HepG2 (cell line): ENCODE measurements at regions not wholly inside any gene's neighbourhood (a gene's known extent, or its start where the extent isn't known, plus 50 kb on each side); places are given as distances from the start of the nearest gene placed in this dataset.

Experiments
- ATF1 ChIP-seq: IDR thresholded peaks from 2 replicates; pipeline ENCODE4 v1.6.1; 2016; ENCODE audit warnings: mild to moderate bottlenecking, control low read depth
- ETS1 ChIP-seq: sonication (generic); formaldehyde crosslinking; IDR thresholded peaks from 2 replicates; pipeline ENCODE4 v1.4.0; 2020; ENCODE audit warnings: missing genetic modification reagents
- IRF2 ChIP-seq: IDR thresholded peaks from 2 replicates; pipeline ENCODE4 v1.6.1; 2018; ENCODE audit warnings: missing genetic modification reagents, missing compliant biosample characterization
- KDM5A ChIP-seq: fragments of 200-600 bp; sonication (generic); IDR thresholded peaks from 2 replicates; pipeline ENCODE4 v1.7.0; 2018; ENCODE audit warnings: antibody characterized with exemption, mild to moderate bottlenecking, low read length, borderline replicate concordance
- SALL1 ChIP-seq: sonication (generic); formaldehyde crosslinking; IDR thresholded peaks from 2 replicates; pipeline ENCODE4 v1.8.0; 2022; ENCODE audit warnings: mild to moderate bottlenecking, missing genetic modification reagents
- TMF1 ChIP-seq: sonication (generic); formaldehyde crosslinking; IDR thresholded peaks from 2 replicates; pipeline ENCODE4 v1.8.1; 2022; ENCODE audit warnings: low read depth, missing genetic modification reagents
- TRIM24 ChIP-seq: sonication (generic); formaldehyde crosslinking; IDR thresholded peaks from 2 replicates; pipeline ENCODE4 v1.8.0; 2022; ENCODE audit warnings: mild to moderate bottlenecking, missing genetic modification reagents
- ZMAT5 ChIP-seq: sonication (generic); formaldehyde crosslinking; IDR thresholded peaks from 2 replicates; pipeline ENCODE4 v1.5.0; 2020; ENCODE audit warnings: mild to moderate bottlenecking, low read depth, missing genetic modification reagents, borderline replicate concordance
- ZNF180 ChIP-seq: sonication (generic); formaldehyde crosslinking; IDR thresholded peaks from 2 replicates; pipeline ENCODE4 v1.4.0; 2020; ENCODE audit warnings: low read depth, missing genetic modification reagents, borderline replicate concordance
- ZNF30 ChIP-seq: sonication (generic); formaldehyde crosslinking; IDR thresholded peaks from 2 replicates; pipeline ENCODE4 v1.5.0; 2020; ENCODE audit warnings: mild to moderate bottlenecking, missing genetic modification reagents
- ZNF317 ChIP-seq: sonication (generic); formaldehyde crosslinking; IDR thresholded peaks from 2 replicates; pipeline ENCODE4 v1.5.0; 2020; ENCODE audit warnings: mild to moderate bottlenecking, missing genetic modification reagents
- ZNF331 ChIP-seq: sonication (generic); formaldehyde crosslinking; IDR thresholded peaks from 2 replicates; pipeline ENCODE4 v1.4.0; 2020; ENCODE audit warnings: missing genetic modification reagents
- ZNF460 ChIP-seq: sonication (generic); formaldehyde crosslinking; IDR thresholded peaks from 2 replicates; pipeline ENCODE4 v1.5.1; 2020; ENCODE audit warnings: missing genetic modification reagents, mild to moderate bottlenecking, borderline replicate concordance
- ZNF510 ChIP-seq: sonication (generic); formaldehyde crosslinking; IDR thresholded peaks from 2 replicates; pipeline ENCODE4 v1.4.0; 2020; ENCODE audit warnings: low read depth, mild to moderate bottlenecking, missing genetic modification reagents
- ZNF546 ChIP-seq: sonication (generic); formaldehyde crosslinking; conservative IDR thresholded peaks from 2 replicates; pipeline ENCODE4 v1.8.1; 2023; ENCODE audit warnings: mild to moderate bottlenecking, missing genetic modification reagents
- ZNF572 ChIP-seq: sonication (generic); formaldehyde crosslinking; IDR thresholded peaks from 2 replicates; pipeline ENCODE4 v1.5.1; 2020; ENCODE audit warnings: mild to moderate bottlenecking, missing genetic modification reagents
- ZNF775 ChIP-seq: sonication (generic); formaldehyde crosslinking; IDR thresholded peaks from 2 replicates; pipeline ENCODE4 v1.4.0; 2020; ENCODE audit warnings: missing genetic modification reagents, mild to moderate bottlenecking, moderate library complexity, borderline replicate concordance
- ZNF777 ChIP-seq: sonication (generic); formaldehyde crosslinking; IDR thresholded peaks from 2 replicates; pipeline ENCODE4 v1.4.0; 2020; ENCODE audit warnings: missing genetic modification reagents
- TF ChIP-seq, protein P1 (sequence below): sonication (generic); formaldehyde crosslinking; IDR thresholded peaks from 2 replicates; pipeline ENCODE4 v1.4.0; 2020; ENCODE audit warnings: missing genetic modification reagents
- TF ChIP-seq, protein P2 (sequence below): sonication (generic); formaldehyde crosslinking; IDR thresholded peaks from 2 replicates; pipeline ENCODE4 v1.5.1; 2020; ENCODE audit warnings: mild to moderate bottlenecking, missing genetic modification reagents, borderline replicate concordance

DNA sequence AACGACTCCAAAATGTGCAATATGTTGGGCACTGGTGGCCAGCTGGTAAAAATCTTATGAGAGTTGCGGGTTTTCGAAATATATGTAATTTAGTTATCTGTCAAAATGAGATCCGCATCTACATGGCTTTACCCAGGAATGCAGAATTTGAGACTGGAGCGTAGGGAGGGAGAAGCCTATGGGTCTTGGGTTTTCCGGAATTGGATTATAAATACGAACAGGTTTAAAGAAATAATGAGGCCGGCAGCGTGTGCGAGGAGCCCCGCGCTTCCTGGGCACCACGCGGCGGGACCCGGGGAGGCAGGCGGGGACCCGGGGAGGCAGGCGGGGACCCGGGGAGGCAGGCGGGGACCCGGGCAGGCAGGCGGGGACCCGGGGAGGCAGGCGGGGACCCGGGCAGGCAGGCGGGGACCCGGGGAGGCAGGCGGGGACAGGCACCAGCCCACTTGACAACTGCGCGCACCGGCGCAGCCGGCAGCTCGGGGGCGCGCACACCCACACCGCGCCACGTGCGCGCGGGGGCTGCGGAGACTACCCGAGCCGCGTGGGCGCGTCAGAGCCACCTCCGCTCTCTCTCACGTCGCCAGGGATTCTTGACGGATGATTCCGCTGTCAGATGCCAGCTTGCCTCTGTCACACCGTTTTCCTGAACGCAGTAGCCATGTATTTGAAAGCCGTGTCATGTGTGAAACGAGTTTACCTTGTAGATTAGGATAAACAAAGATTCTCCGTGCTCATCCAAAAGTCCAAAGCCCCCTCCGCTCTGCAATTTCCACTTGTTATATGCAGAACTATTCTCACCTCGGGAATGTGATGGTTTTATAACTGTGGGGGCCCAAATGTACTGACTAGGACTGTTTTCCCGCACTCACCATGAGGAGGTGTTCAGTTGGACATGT, 54.3 kb upstream of the HNRNPU start (continued):
- TF ChIP-seq ZMAT5 (no peak), IRF2 (no peak), ZNF546 (no peak), ZNF777 (CRISPR knock-in tag) (0 out of 2 replicates have a peak, but pooled peaks have one; percentile 52), ZNF572 (CRISPR knock-in tag) (no peak), ZNF30 (CRISPR knock-in tag) (no peak), KDM5A (no peak), ZNF180 (CRISPR knock-in tag) (no peak), ZNF331 (no peak), ETS1 (no peak), ZNF775 (CRISPR knock-in tag) (no peak), ZNF317 (CRISPR knock-in tag) (no peak), ZNF510 (no peak), TMF1 (CRISPR knock-in tag) (no peak), ZNF460 (no peak), SALL1 (CRISPR knock-in tag) (peak; percentile 34; the same call in 1 of the 2 replicates), TRIM24 (CRISPR knock-in tag) (no peak), ATF1 (no peak)
- TF ChIP-seq, protein P1, sequence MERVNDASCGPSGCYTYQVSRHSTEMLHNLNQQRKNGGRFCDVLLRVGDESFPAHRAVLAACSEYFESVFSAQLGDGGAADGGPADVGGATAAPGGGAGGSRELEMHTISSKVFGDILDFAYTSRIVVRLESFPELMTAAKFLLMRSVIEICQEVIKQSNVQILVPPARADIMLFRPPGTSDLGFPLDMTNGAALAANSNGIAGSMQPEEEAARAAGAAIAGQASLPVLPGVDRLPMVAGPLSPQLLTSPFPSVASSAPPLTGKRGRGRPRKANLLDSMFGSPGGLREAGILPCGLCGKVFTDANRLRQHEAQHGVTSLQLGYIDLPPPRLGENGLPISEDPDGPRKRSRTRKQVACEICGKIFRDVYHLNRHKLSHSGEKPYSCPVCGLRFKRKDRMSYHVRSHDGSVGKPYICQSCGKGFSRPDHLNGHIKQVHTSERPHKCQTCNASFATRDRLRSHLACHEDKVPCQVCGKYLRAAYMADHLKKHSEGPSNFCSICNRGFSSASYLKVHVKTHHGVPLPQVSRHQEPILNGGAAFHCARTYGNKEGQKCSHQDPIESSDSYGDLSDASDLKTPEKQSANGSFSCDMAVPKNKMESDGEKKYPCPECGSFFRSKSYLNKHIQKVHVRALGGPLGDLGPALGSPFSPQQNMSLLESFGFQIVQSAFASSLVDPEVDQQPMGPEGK (CRISPR knock-in tag) = no peak
- TF ChIP-seq, protein P2, sequence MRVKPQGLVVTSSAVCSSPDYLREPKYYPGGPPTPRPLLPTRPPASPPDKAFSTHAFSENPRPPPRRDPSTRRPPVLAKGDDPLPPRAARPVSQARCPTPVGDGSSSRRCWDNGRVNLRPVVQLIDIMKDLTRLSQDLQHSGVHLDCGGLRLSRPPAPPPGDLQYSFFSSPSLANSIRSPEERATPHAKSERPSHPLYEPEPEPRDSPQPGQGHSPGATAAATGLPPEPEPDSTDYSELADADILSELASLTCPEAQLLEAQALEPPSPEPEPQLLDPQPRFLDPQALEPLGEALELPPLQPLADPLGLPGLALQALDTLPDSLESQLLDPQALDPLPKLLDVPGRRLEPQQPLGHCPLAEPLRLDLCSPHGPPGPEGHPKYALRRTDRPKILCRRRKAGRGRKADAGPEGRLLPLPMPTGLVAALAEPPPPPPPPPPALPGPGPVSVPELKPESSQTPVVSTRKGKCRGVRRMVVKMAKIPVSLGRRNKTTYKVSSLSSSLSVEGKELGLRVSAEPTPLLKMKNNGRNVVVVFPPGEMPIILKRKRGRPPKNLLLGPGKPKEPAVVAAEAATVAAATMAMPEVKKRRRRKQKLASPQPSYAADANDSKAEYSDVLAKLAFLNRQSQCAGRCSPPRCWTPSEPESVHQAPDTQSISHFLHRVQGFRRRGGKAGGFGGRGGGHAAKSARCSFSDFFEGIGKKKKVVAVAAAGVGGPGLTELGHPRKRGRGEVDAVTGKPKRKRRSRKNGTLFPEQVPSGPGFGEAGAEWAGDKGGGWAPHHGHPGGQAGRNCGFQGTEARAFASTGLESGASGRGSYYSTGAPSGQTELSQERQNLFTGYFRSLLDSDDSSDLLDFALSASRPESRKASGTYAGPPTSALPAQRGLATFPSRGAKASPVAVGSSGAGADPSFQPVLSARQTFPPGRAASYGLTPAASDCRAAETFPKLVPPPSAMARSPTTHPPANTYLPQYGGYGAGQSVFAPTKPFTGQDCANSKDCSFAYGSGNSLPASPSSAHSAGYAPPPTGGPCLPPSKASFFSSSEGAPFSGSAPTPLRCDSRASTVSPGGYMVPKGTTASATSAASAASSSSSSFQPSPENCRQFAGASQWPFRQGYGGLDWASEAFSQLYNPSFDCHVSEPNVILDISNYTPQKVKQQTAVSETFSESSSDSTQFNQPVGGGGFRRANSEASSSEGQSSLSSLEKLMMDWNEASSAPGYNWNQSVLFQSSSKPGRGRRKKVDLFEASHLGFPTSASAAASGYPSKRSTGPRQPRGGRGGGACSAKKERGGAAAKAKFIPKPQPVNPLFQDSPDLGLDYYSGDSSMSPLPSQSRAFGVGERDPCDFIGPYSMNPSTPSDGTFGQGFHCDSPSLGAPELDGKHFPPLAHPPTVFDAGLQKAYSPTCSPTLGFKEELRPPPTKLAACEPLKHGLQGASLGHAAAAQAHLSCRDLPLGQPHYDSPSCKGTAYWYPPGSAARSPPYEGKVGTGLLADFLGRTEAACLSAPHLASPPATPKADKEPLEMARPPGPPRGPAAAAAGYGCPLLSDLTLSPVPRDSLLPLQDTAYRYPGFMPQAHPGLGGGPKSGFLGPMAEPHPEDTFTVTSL (CRISPR knock-in tag) = no peak
